Kasumi-1 (cell line): ENCODE measurements at regions not wholly inside any gene's neighbourhood (a gene's known extent, or its start where the extent isn't known, plus 50 kb on each side); places are given as distances from the start of the nearest gene placed in this dataset.
"Not testable (repeated sequence)": the region's sequence is repeated elsewhere in the genome, so short reads cannot be mapped to it uniquely, and the experiment has no call there.

Experiments
- DNase-seq, 2 experiments: peaks; one replicate each; lab custom pipeline; 2025; lab: John Stamatoyannopoulos, UW

DNA sequence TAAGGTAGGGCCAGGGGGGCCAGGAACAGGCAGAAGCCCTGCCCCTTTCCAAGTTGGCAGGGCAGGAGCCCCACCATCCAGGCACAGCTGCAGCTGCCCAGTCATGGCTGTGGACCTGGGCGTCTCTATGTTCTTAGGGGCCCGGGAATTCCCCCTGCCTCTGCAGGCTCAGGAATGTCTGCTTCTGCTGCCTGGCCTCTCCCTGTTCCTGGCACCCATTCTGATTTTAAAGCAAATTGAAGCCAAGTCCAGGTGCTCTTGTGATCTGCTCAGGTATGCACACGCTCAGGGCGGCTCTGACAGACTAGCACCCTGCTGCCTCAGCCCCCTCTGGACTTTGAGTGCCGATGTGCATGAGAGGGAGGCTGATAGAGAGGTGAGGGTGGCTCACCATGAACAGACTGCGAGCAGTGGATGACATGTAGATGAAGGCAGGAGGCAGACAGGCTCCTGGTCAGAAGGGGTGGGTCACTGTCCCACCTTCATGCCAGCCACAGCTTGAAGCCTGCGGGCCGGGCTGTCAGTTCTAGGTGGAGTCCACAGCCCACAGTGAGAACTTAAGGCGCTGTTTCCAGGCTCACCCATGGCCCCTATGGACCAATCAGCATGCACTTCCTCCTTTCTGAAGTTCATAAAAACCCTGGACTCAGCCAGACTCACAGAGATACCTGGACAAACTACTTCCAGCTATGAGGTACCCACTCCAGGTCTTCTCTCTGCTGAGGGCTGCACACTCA is 747.8 kb upstream of the GBE1 start:
- no peak for DNase-seq

DNA sequence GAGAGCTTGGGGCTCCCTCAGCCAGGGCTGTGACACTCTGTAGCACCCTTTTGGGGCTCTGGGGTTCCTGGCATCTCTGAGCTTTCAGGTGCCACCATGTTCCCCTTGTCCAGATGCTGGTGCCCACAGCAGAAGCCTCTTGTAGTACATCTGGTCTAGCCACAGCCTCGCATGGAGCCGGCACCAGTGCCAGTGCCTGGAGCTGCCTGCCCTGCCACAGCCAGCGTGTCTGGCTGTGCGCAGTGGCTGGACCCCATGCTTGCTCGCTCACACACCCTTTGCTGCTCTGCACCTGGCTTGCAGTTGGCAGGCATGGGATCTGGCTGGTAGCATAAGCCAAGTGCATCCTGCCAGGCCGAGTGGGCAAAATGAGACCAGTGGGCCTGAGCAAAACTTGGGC is 744.8 kb upstream of the GBE1 start:
- no peak for DNase-seq

- DNase-seq = no peak
Observed at GRCh38 chr3:82505079-82505756, 743.8 kb upstream of the GBE1 start.

GRCh38 chr3:82498186-82498585 is 736.7 kb upstream of the GBE1 start:
- no peak for DNase-seq

- peak; percentile 25 to 60 for DNase-seq
Observed at GRCh38 chr3:82496890-82497560, 735.6 kb upstream of the GBE1 start.

DNA sequence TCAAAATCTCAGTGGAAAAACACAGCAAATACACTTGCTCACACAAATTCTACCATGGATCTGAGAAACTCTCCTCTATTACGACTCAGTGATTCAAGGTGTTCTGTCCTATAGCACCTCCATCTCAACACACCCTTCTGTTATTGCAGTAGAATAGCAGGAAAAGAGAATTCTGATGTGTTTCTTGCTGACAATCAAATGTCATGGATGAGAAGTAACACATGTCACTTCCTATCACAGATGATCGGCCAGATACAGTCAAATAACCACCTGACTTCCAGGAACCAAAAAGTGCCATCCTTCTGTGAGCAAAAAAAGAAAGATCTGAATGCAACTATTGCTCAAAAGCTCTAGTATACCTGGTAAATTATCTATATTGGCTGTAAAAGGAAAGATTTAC is 734.2 kb upstream of the GBE1 start:
- DNase-seq = no peak

GRCh38 chr3:82494977-82495489 is 733.6 kb upstream of the GBE1 start:
- DNase-seq = no peak

DNA sequence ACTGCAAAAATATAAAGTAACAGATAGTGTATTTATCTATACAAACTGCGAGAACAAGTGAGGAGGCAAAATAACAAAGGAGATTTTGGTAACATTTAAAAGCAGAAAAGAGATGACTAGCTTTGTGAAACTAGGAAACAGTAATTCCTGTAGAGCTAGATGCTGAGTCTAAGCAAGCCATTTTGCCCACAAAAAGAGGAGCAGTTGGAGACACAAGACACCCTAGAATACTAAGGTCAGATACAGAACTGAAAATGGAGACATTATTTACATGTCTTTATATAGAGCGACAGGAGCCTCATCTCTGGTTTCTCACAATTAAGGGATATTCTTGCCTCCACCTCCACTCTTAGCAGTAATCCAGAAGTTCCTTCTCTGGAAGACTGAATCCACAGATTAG is 732.4 kb upstream of the GBE1 start:
- no peak for DNase-seq

DNA sequence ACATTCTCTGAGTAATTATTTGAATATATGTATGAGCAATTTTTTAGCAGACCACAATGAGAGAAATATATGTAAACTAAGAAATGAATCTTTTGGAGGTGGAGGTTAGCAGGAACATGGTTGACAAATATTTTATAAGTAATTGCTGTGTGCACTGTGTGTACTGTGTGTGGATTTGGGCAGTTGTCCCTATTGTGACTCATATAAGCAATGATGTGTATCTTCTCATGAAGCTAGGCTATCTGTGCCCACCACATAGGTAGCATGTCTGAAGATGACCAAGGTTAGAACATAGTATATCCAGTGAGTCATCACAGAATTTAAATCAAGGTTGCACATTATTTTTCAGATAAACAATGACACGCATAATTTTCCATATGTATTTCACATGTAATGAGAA is 713.9 kb upstream of the GBE1 start:
- no peak for DNase-seq

DNA sequence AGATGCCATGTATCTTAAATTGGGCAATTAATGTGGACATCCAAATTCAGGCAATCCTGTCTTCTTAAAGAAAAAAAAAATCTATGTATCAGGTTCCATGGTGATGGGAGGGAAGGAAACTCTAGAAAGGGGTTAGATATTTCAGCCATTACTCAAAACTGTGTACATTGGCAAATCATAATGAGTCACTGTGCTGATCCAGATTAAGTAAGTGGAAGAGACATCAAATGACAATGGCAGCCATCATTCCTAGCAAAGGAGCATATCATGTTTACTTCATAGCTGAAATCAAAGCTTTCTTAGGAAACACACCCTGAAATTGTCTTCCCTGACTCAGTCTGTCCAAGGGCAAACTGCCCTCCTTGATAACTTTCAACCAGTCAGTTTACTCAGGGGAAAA is 713.3 kb upstream of the GBE1 start:
- no peak for DNase-seq

- no peak for DNase-seq
Observed at GRCh38 chr3:82473864-82474541, 712.6 kb upstream of the GBE1 start.

DNA sequence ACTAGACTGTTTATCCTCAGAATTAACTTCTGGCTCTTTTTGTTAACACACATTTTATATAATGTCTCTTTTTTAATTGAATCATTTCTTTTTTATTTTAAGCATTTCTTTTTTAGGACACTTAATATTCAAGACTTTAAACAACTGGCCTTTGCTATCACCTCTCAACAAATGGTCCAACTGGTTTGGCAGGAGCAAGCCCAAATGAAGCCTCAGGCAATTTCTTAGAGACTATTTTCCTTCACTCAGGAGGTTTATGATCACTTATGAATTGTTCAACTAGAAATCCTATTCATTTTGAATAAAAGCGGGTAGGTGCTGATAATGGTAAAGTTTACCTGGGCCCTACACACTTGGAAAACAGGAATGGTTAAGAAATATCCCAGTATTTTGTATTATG is 705.6 kb upstream of the GBE1 start:
- DNase-seq = no peak

DNA sequence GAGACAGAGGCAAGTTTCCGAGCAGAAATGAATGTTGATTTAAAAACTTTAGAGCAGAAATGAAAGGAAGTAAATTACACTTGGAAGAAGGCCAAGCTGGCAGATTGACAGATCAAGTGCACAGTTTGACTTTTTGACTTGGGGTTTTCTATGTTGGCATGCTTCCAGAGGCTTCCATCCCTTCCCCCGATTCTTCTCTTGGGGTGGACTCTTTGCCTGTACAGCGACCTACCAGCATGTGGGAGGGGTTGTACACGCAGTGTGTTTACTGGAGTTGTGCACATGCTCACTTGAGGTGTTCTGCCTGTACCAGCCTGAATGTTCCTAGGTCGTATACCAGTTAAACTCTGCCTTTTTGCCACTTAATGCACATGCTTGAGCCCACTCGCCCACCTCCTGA is 701.5 kb upstream of the GBE1 start:
- DNase-seq = peak in 1 of 2 experiments; percentile 2

DNA sequence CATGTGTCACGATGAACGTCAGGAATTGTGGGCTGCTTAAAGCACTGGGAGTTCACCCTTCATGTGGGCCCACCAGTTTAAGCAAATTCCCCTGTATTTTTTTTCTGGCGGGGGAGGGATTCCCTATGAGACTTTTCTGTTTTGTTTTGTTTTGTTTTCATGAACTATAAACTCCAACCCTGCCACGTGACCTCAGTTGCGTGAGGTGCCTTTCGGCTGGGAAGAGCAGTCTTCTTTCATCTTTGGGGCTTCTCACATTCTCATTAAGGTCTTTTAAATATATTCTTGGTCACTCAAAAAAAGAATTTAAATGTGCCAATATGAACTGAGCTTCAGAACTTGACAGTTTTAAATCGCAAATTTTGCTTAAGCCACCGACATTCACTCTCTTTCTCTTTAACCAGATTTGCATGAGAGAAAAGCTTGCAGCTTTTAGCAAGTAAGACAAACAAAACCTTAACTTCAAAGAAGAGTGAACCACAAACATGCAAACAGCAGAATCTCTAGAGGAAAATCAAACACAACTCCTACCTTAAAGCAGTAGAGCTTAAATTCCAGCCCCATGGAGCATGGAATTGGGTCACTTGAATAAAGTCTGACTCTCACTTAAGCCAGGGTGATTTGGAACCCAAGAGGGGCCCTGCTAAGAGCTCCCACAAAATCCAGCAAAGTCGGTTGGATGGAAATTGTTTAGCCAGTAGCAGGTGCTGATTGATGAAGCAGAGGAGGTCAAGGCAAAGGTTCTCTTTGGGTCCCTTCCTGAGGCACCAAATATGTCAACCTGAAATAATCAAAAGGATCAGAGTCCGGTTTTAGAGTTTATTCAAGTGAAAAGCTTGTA is 699.8 kb upstream of the GBE1 start:
- no peak for DNase-seq

GRCh38 chr3:82448320-82448719 is 686.9 kb upstream of the GBE1 start:
- DNase-seq = no peak

GRCh38 chr3:82428821-82429220 is 667.4 kb upstream of the GBE1 start:
- not testable (repeated sequence) for DNase-seq

DNA sequence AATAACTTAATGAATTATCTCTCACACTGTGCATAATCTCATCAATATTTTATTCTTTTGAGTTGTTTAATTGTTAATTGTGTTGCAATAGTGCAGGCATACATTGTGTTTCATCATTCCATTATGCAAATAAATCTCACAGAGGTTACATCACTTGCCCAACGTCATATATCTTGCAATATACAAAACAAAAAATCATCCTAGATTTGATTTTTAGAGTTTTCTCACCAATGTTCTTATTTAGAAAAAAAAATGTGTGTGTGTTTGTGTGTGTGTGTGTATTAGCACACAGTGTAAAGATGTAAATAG is 662.5 kb upstream of the GBE1 start:
- no peak for DNase-seq

DNA sequence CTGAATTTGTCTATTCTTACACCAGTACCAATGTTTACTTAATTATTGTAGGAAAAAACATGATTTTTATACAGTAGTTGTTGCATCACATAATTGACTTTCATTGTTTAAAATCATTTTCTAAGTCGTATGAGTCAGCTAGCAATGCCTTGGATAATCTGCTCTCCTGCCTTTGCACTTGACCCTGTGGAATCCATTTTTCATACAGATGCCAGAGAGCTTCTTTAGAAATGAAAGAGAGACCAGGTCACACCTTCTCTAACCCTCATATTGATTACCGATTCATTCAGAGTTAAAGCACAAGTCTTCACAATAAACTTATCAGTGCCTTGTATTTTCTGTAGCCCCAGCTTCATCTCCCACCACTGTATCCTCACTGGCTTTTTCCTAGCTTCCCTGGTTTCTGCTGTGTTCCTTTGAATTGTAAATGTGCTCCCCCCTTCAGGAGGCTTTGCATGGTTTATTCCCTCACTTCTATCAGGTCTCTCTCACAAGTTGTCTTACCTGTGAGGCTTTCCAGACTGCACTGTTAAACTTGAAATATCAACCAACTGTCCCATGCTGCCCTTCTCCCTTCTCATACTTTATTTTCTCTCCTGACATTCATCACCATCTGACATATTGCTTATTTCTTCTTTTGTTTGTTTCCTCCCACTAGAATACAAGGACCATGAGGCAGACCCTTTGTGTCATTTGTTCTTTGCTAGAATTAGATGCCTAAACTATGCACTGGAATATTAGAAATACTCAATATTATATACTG is 662.0 kb upstream of the GBE1 start:
- no peak for DNase-seq

- DNase-seq = no peak
Observed at GRCh38 chr3:82416830-82417229, 655.4 kb upstream of the GBE1 start.

GRCh38 chr3:82416349-82416748 is 654.9 kb upstream of the GBE1 start:
- DNase-seq = no peak

GRCh38 chr3:82413171-82413570 is 651.7 kb upstream of the GBE1 start:
- no peak for DNase-seq
